ENCODE measurements at regions not wholly inside any gene's neighbourhood (a gene's known extent, or its start where the extent isn't known, plus 50 kb on each side); places are given as distances from the start of the nearest gene placed in this dataset.

GRCh38 chr4:59979061-59979460 is 1221.1 kb upstream of the ADGRL3 start:
- Mint-ChIP-seq H3K36me3 (ENCODE audit: insufficient read depth) (no peaks in the 10 kb centered on the region), H3K27ac (no peak overlapping the region)
- ATAC-seq (replicated peaks): no peak

GRCh38 chr4:59983852-59984251 is 1216.3 kb upstream of the ADGRL3 start:
- no peaks in the 10 kb centered on the region for H3K4me1 Mint-ChIP-seq (ENCODE audit: low read depth in 2 of 2)
- no peak overlapping the region for H3K27ac Mint-ChIP-seq
- peaks cover 11 to 18% of the 10 kb centered on the region in 2 donors for H3K9me3 Mint-ChIP-seq
- ATAC-seq (replicated peaks) (no peak), DNase-seq (no peak)
- H3K36me3 Mint-ChIP-seq (ENCODE audit: insufficient read depth): no peaks in the 10 kb centered on the region
- no peak overlapping the region for H3K4me3 Mint-ChIP-seq
- no peaks in the 10 kb centered on the region for H3K27me3 Mint-ChIP-seq

More at GRCh38 chr4:59979061-59979460, 1221.1 kb upstream of the ADGRL3 start:
- H3K4me1 Mint-ChIP-seq (ENCODE audit: low read depth in 2 of 2): no peaks in the 10 kb centered on the region
- peaks cover 9 to 12% of the 10 kb centered on the region in 2 donors for H3K9me3 Mint-ChIP-seq
- DNase-seq: no peak
- H3K4me3 Mint-ChIP-seq: no peak overlapping the region
- no peaks in the 10 kb centered on the region for H3K27me3 Mint-ChIP-seq

DNA sequence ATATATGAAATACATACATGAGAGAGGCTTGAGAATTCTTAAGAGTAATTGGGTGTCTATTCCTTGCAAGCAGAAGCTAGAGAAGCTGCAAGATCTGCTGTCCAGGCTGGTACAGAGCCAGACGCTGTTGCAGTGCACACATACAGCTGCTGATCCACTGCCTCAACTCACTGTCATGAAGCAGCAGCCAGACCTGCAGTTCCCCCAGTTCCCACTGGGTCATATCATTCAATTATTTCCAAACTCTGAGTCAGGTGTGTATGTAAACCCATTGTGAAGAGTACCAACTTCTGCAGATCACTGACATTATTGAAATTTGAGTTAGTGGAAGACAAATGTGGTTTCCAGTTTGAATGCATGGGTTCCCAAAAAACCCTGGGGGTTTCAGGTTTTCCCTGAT is 1212.8 kb upstream of the ADGRL3 start:
- H3K27ac Mint-ChIP-seq: no peak overlapping the region
- ATAC-seq (replicated peaks) (no peak), DNase-seq (no peak)
- no peaks in the 10 kb centered on the region for H3K27me3 Mint-ChIP-seq
- H3K36me3 Mint-ChIP-seq (ENCODE audit: insufficient read depth): no peaks in the 10 kb centered on the region
- H3K4me1 Mint-ChIP-seq (ENCODE audit: low read depth in 2 of 2): no peaks in the 10 kb centered on the region
- peaks cover 3 to 7% of the 10 kb centered on the region in 2 donors for H3K9me3 Mint-ChIP-seq
- H3K4me3 Mint-ChIP-seq: no peak overlapping the region

DNA sequence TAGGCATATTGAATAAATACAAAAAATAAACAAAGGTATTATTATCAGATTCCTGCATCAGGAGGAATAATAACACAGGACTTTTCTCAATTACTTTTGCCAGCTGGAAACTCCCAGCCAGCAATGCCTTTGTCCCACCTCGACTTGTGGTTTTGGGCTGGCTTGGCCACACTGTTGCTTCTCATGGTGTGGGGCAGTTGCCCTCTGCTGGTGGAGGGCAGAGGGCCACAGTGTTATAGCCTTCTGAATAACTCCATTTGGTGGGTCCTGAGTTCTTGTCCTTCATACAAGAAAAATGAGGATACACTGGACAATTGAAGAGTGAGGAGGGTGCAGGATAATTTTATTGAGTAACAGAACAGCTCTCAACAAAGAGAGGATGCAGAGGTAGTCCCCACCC is 1206.0 kb upstream of the ADGRL3 start:
- Mint-ChIP-seq H3K4me3 (no peak overlapping the region), H3K4me1 (ENCODE audit: low read depth in 2 of 2) (no peaks in the 10 kb centered on the region), H3K9me3 (peaks cover 3 to 17% of the 10 kb centered on the region in 2 donors), H3K36me3 (ENCODE audit: insufficient read depth) (no peaks in the 10 kb centered on the region), H3K27me3 (no peaks in the 10 kb centered on the region), H3K27ac (no peak overlapping the region)
- DNase-seq: no peak
- no peak for ATAC-seq (replicated peaks)

DNA sequence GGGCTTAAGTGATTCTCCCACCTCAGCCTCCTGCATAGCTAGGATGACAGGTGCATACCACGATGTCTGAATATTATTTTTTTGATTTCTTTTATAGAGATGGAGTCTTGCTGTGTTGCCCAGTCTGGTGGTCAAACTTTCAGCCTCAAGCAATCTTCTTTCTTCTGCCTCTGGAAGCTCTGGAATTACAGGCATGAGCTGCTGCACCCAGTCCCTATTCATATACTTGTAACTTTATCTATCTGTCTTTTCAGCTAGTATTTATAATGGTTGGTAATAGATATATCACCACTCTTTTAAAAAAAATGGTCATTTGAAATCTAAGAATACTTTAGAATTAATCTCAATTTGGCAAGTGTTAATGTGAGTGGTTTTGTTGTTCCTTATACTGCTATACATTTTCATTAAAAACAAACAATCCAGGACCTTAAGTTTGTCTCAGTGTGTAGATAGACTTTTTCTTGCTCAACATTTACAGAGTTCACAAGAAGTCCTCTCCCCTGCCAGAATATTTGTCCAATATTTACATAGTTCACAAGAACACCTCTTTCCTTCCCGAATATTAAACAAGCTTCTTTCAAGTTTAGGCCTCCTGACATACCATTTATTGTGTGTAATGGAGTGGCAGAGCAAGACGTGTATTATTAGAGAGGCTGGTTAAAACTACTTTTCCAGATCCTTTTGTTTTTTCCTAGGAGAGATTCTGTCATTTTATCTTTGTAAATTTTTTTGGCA is 1197.4 kb upstream of the ADGRL3 start:
- Mint-ChIP-seq H3K36me3 (ENCODE audit: insufficient read depth) (no peaks in the 10 kb centered on the region), H3K9me3 (peaks cover 8% of the 10 kb centered on the region in 2 donors), H3K4me3 (no peak overlapping the region), H3K27me3 (no peaks in the 10 kb centered on the region), H3K4me1 (ENCODE audit: low read depth in 2 of 2) (no peaks in the 10 kb centered on the region), H3K27ac (no peak overlapping the region)
- ATAC-seq (replicated peaks) (no peak), DNase-seq (no peak)

DNA sequence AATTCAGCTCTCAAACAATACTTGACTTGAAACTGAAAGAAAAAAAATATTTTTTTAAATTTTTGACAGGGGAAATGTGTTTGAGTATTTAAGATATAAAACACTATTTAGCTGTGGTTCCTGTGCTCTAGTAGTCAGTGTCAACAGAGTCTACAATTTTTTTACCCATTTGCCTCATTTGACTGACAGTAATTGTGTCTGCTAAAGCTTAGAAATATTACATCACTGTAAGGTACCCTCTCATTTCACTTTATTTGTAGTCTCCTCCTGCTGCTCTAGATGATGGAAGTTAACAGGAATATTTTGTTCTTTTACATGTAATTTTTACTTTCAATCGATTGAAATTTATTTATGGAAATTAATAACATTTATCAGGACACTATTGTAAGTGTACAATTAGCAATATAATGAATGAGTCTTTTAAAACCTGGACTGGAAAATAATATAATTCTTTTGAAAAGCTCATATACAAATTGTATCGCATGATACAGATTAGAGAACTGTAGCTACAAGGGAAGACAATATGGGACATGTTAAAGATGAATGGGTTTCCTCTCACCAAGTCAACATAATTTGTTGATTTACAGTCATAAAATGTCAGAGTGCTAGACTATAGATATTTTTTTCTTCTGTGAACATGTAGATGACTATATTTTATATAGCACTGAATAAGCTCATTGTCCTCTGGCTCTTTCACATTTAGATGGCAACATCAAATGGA is 1186.5 kb upstream of the ADGRL3 start:
- Mint-ChIP-seq H3K9me3 (peaks cover 0 to 8% of the 10 kb centered on the region in 2 donors), H3K27ac (no peak overlapping the region), H3K4me1 (ENCODE audit: low read depth in 2 of 2) (no peaks in the 10 kb centered on the region), H3K36me3 (ENCODE audit: insufficient read depth) (no peaks in the 10 kb centered on the region), H3K4me3 (no peak overlapping the region), H3K27me3 (no peaks in the 10 kb centered on the region)
- ATAC-seq (replicated peaks): no peak
- DNase-seq: no peak

DNA sequence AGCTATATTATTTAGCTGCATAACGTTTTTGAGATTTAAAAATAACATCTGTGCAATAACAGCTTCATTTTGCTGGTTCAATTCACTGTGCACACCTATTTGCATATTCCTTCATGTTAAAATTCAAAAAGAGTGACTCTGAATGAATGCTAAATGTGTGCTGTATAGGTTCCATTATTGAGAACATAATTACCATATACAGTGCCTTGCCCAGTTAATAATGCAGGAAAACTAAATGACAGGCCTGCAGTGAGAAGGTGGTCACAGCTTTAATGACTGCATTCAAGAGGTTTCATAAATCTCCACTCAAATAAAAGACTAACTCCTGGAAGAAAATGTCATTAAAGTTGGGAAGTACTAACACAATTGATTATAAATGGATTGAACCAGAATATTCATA is 1183.2 kb upstream of the ADGRL3 start:
- no peaks in the 10 kb centered on the region for H3K36me3 Mint-ChIP-seq (ENCODE audit: insufficient read depth)
- H3K27ac Mint-ChIP-seq: no peak overlapping the region
- no peak for ATAC-seq (replicated peaks)
- H3K4me1 Mint-ChIP-seq (ENCODE audit: low read depth in 2 of 2): no peaks in the 10 kb centered on the region
- no peak overlapping the region for H3K4me3 Mint-ChIP-seq
- H3K9me3 Mint-ChIP-seq: peaks cover 0 to 11% of the 10 kb centered on the region in 2 donors
- no peak for DNase-seq
- no peaks in the 10 kb centered on the region for H3K27me3 Mint-ChIP-seq

- no peaks in the 10 kb centered on the region for H3K4me1 Mint-ChIP-seq (ENCODE audit: low read depth in 2 of 2)
- no peak for ATAC-seq (replicated peaks)
- no peaks in the 10 kb centered on the region for H3K36me3 Mint-ChIP-seq (ENCODE audit: insufficient read depth)
Observed at GRCh38 chr4:60019180-60019579, 1180.9 kb upstream of the ADGRL3 start.

DNA sequence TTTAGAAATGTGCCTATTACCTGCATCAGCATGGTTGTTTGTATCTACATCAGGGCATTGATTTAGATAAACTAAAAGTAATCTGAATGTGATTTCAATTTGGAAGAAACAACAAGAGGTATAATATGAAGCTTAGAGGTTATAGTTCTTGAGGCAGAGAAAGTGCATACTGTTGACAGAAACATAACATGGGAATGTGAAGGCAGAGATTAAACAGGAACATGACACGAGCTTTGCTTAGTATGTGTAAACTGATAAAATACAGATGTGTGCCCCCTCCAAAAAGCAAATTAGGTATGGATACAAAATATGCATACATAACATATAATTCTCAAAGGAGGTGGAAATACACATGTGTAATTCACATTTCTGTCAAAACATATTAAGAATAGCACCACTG is 1180.2 kb upstream of the ADGRL3 start:
- no peaks in the 10 kb centered on the region for H3K4me1 Mint-ChIP-seq (ENCODE audit: low read depth in 2 of 2)
- no peaks in the 10 kb centered on the region for H3K27me3 Mint-ChIP-seq
- ATAC-seq (replicated peaks): no peak
- no peak overlapping the region for H3K27ac Mint-ChIP-seq
- no peaks in the 10 kb centered on the region for H3K36me3 Mint-ChIP-seq (ENCODE audit: insufficient read depth)
- DNase-seq: no peak
- H3K9me3 Mint-ChIP-seq: peaks cover 0 to 11% of the 10 kb centered on the region in 2 donors
- H3K4me3 Mint-ChIP-seq: no peak overlapping the region

More at GRCh38 chr4:60019180-60019579, 1180.9 kb upstream of the ADGRL3 start:
- Mint-ChIP-seq H3K4me3 (no peak overlapping the region), H3K27me3 (no peaks in the 10 kb centered on the region), H3K9me3 (peaks cover 0 to 11% of the 10 kb centered on the region in 2 donors), H3K27ac (no peak overlapping the region)
- no peak for DNase-seq

- Mint-ChIP-seq H3K36me3 (ENCODE audit: insufficient read depth) (no peaks in the 10 kb centered on the region), H3K9me3 (peaks cover under 1 to 11% of the 10 kb centered on the region in 2 donors), H3K4me1 (ENCODE audit: low read depth in 2 of 2) (no peaks in the 10 kb centered on the region), H3K27me3 (no peaks in the 10 kb centered on the region), H3K4me3 (no peak overlapping the region), H3K27ac (no peak overlapping the region)
- DNase-seq (no peak), ATAC-seq (replicated peaks) (no peak)
Observed at GRCh38 chr4:60020389-60020788, 1179.7 kb upstream of the ADGRL3 start.

DNA sequence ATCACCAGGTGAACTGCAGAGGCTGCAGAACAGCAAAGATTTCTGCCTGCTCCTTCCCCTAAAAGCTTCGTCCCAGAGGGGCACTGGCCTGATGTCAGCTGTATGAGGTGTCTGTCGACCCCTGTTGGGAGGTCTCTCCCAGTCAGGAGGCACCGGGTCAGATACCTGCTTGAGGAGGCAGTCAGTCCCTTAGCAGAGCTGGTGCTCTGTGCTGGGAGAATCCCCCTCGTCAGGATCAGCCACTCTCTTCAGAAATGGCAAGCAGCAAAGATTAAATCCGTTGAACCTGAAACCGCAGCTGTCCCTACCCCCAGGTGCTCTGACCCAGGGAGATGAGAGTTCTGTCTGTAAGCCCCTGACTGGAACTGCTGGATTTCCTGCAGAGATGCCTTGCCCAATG is 1166.3 kb upstream of the ADGRL3 start:
- no peak overlapping the region for H3K4me3 Mint-ChIP-seq
- no peak for DNase-seq
- H3K4me1 Mint-ChIP-seq (ENCODE audit: low read depth in 2 of 2): no peaks in the 10 kb centered on the region
- no peak overlapping the region for H3K27ac Mint-ChIP-seq
- ATAC-seq (replicated peaks): no peak
- no peaks in the 10 kb centered on the region for H3K36me3 Mint-ChIP-seq (ENCODE audit: insufficient read depth)
- peaks cover 9 to 12% of the 10 kb centered on the region in 2 donors for H3K9me3 Mint-ChIP-seq
- H3K27me3 Mint-ChIP-seq: no peaks in the 10 kb centered on the region

DNA sequence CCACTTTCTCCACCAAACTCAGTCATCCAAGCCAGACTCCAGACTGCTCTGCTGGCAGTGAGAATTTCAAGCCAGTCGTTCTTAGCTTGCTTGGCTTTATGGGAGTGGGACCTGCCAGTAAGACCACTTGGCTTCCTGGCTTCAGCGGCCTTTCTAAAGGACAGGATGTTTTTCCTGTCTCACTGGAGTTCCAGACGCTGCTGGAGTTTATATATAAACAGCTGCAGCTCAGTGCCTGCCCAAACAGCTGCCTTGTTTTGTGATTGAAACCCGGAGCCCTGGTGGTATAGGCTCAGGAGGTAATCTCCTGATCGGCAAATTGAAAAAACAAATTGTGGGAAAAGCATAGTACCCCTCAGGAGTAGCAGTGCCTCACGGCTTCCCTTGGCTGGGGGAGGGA is 1165.8 kb upstream of the ADGRL3 start:
- H3K4me1 Mint-ChIP-seq (ENCODE audit: low read depth in 2 of 2): no peaks in the 10 kb centered on the region
- DNase-seq (no peak), ATAC-seq (replicated peaks) (no peak)
- H3K9me3 Mint-ChIP-seq: peaks cover 9 to 10% of the 10 kb centered on the region in 2 donors
- no peak overlapping the region for H3K4me3 Mint-ChIP-seq
- no peak overlapping the region for H3K27ac Mint-ChIP-seq
- H3K36me3 Mint-ChIP-seq (ENCODE audit: insufficient read depth): no peaks in the 10 kb centered on the region
- H3K27me3 Mint-ChIP-seq: no peaks in the 10 kb centered on the region

GRCh38 chr4:60039908-60040307 is 1160.2 kb upstream of the ADGRL3 start:
- no peak for DNase-seq
- no peaks in the 10 kb centered on the region for H3K36me3 Mint-ChIP-seq (ENCODE audit: insufficient read depth)
- no peaks in the 10 kb centered on the region for H3K27me3 Mint-ChIP-seq
- no peak overlapping the region for H3K27ac Mint-ChIP-seq
- no peak overlapping the region for H3K4me3 Mint-ChIP-seq
- H3K9me3 Mint-ChIP-seq: peaks cover 0 to 5% of the 10 kb centered on the region in 2 donors
- H3K4me1 Mint-ChIP-seq (ENCODE audit: low read depth in 2 of 2): no peaks in the 10 kb centered on the region
- ATAC-seq (replicated peaks): no peak

DNA sequence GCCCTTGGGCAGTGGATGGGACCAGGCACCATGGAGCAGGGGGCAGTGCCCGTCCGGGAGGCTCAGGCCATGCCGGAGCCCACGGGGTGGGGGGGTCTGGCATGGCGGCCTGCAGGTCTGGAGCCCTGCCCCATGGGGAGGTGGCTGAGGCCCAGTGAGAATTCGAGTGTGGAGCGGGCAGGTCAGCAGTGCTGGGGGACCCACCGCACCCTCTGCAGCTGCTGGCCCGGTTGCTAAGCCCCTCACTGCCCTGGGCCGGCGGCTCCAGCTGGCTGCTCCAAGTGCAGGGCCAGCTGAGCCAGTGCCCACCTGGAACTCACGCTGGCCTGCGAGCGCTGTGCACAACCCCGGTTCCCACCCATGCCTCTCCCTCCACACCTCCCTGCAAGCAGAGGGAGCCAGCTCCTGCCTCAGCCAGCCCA is 1157.9 kb upstream of the ADGRL3 start:
- Mint-ChIP-seq H3K9me3 (peaks cover 0 to 3% of the 10 kb centered on the region in 2 donors), H3K27ac (no peak overlapping the region), H3K36me3 (ENCODE audit: insufficient read depth) (no peaks in the 10 kb centered on the region), H3K4me3 (no peak overlapping the region), H3K4me1 (ENCODE audit: low read depth in 2 of 2) (no peaks in the 10 kb centered on the region), H3K27me3 (no peaks in the 10 kb centered on the region)
- ATAC-seq (replicated peaks) (no peak), DNase-seq (no peak)
